ENCODE measurements at regions not wholly inside any gene's neighbourhood (a gene's known extent, or its start where the extent isn't known, plus 50 kb on each side); places are given as distances from the start of the nearest gene placed in this dataset.

- TF ChIP-seq EZH2 (IDR thresholded peaks at IDR 0.05; ENCODE audit: low read depth, unreplicated experiment), result no peak
- TF ChIP-seq CTCF (conservative IDR thresholded peaks at IDR 0.05; ENCODE audit: low read depth in 2 of 2), result no peak
- no peak for TF ChIP-seq ETS1 (IDR thresholded peaks at IDR 0.05)
- no peak for TF ChIP-seq REST (IDR thresholded peaks at IDR 0.05; ENCODE audit: unreplicated experiment)
- TF ChIP-seq EZH2phosphoT487 (IDR thresholded peaks at IDR 0.05; ENCODE audit: unreplicated experiment), result no peak
- TF ChIP-seq POLR2AphosphoS5 (IDR thresholded peaks at IDR 0.05; ENCODE audit: low read depth), result no peak
- no peak for TF ChIP-seq JUNB (IDR thresholded peaks at IDR 0.05; ENCODE audit: unreplicated experiment)
- no peak for TF ChIP-seq ZNF331 (CRISPR knock-in tag; IDR thresholded peaks at IDR 0.05; ENCODE audit: low read depth)
- no peak for TF ChIP-seq NANOG (IDR thresholded peaks at IDR 0.05; ENCODE audit: borderline replicate concordance)
- TF ChIP-seq CREB1 (CRISPR knock-in tag; IDR thresholded peaks at IDR 0.05; ENCODE audit: low read depth), result no peak
Measured at GRCh38 chr10:106440355-106440754, 724.2 kb downstream of the SORCS1 start.

Measured in GM23338 (cell line).